GM21619 (cell line): ENCODE measurements at regions not wholly inside any gene's neighbourhood (a gene's known extent, or its start where the extent isn't known, plus 50 kb on each side); places are given as distances from the start of the nearest gene placed in this dataset.
A peak's percentile ranks its signal among the peaks of the same experiment; 100 is the strongest.

Experiments
- ATAC-seq: cut with Tn5 transposase; IDR thresholded peaks from one replicate; pipeline ENCODE4 v1.9.1; 2021; ENCODE audit not compliant: unreplicated experiment

- peak; percentile 12 for ATAC-seq
Observed at GRCh38 chr15:89400116-89400781, 65.6 kb upstream of the POLG start.

- peak; percentile 64 for ATAC-seq
Observed at GRCh38 chr15:89399238-89400115, 64.9 kb upstream of the POLG start.

DNA sequence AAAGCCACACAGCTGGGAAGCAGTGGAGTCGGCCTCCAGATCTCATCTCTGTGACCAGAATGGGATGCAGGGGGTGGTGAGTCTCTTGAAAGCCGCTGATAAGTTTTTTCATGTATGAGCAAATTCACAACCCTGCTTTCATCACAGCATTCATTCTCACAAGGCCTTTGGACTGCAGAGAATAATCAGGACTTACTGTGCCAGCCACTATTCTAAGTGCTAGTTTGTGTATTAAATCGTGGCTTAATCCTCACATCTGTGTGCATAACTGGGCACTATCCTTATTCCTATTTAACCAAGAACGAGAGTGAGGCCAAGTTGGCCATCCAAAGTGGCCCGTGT is 64.2 kb upstream of the POLG start:
- ATAC-seq, result no peak

GRCh38 chr15:89397653-89398023 is 63.0 kb upstream of the POLG start:
- ATAC-seq, result no peak

GRCh38 chr15:89396723-89397652 is 62.4 kb upstream of the POLG start:
- no peak for ATAC-seq

GRCh38 chr15:89395996-89396395 is 61.4 kb upstream of the POLG start:
- no peak for ATAC-seq

DNA sequence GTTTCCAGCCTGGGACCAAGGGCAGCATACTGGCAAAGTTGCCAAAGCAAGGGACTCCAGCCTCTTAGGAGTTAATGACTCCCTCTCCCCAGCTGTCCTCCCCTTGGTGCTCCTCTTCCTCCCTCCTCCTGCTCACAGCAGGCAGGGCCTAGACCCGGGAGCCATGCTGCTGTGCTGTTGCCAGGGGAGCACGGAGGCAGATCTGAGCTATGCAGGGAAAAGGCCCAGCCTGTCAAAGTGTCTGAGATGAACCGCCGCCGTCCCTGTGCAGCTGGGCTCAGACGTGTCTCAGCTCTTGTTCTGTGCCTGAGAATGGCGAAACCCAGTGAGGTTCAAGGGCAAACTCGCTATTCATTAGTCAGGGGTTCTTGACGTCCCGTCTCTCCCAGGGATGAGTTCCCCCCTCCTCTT is 60.8 kb upstream of the POLG start:
- no peak for ATAC-seq

DNA sequence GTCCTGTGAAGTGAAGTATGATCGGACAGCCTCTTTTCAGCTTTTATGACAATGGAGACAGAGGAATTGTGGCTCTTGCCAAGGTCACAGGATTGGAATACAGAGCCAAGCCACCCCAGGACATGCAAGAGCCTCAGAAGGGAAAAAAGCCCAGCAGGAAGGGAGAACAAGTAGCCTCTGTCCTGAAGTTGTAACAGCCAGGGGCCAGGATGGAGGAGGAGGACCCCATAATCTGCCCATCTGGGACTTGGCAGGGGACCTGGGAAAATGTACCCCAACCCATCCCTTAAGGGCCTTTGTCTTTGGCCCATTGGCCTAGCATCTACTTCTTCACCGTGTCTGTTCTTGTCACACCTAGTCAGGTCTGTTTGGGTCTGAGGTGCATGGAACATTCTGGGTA is 60.4 kb upstream of the POLG start:
- ATAC-seq, result no peak

DNA sequence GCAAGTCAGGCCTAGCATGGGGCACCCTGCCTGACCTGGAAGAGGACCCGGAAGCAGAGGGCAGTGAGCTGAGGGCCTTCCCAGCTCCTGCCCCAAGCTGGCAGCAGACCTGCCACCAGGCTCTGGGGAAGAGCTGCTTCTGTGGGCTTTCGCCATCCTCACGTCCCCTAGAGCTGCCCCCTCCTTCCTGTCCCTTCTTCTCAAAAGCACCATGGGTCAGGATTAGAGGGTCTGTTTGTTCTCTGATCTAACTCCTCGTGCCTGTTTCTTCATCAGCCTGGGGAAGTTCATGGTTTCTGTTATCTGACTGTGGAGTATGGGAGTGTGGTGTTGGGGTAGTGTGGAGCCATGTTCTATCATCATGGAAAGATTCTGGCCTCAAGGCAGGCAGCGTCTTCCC is 58.4 kb upstream of the POLG start:
- ATAC-seq, result no peak

GRCh38 chr15:89391685-89392257 is 57.1 kb upstream of the POLG start:
- no peak for ATAC-seq

DNA sequence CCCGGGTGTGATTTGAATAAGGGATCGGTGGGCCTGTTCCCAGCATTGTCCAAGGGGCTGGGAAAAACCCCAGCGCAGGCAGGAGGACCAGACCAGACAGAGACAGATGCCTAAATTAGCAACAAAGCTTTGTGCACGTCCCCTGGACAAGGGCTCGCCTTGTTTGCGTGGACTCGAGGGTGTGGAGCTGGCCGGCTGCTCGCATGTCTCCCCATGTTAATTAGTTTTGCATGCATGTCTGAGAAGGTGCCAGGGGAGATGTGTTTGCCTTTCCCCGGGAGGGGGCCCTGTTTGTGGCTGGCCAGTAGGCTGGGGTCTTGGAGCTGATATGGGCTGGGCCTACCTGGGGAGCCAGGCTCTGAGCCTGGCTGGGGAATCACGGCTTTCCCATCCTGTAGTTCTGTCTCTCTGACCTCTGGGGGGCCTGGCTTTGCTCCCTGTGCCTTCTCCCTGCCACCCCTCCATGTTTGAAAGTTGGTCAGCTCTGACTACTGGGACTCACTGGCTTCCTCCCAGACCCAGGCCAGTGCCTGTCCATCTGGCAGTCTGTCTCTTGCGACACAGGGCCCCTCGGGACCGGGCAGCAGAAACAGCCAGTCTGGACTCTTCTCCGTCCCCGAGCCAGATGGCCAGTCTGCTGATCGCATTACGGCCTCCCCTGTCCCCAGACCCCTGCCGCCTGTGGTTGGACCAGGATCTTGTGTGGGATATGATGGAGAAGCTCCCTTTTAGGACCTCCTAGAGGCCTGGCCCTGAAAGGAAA is 55.4 kb upstream of the POLG start:
- no peak for ATAC-seq

DNA sequence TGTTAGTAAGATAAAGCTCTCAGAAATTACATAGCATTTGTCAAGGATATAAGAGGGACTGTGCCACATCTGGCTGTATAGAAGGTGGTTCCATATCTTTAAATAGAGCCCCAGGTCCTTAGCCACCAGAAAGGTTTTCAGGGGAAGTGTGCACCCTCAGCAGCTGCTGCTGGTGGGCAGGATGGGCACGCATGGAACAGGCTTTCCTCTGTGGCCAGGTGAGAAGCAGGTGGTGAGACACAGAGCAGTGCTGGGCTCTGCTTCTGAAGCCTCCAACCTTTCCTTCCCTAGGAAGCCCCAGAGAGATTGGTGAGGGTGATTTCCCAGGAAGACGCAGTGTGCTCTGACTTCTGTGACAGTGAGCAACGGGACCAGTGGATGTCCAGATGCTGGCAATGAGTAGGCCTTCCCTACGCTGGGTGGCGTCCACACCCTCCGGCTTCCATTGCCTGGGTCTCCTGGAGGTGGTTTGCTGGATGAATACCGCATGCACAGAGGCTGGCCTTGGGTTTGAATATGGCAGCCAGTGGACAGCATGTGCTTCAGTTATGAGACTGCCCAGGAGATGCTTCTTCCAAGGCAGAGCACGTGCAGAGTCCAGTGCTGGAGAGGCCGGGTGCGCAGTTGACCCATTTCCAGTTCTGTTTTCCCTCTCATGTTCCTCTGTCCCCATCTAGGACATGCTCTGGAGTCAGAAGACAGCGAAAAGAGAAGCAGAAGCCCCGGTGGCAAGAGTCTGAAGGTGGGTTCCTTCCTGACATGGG is 52.7 kb upstream of the POLG start:
- ATAC-seq, result no peak

DNA sequence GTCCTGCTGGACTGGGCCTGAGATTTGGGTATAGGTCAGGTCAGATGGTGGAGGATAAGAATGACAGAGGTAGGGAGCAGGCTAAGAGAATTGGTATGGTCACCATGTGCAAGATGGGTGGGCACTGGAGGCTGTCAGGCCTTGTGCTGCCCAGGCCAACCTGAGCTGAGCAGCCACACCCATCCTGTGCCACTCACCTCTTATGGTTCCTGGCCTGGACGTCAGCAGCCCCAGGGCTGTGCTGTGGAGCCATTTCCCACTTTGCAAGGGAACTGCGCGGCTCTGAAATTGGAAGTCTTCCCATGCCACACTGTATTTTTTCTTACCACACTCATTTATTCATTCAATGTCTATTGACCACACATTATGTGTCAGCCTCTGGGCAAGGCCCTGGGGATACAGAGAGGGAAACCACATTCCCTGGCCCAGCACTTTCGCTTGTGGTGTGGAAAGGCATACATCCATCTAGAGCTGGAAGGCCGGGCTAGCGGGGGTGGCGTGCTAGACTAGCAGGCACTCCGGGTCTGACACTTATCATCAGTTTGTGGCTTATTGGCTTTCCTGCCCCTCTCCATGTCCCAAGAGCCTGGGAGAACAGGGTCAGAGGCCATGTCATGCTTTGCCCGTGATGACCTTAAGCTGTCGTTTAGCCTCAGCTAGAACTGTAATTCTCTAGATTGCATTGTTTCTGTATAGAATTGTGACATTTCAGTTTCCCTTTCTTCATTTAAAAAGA is 51.1 kb upstream of the POLG start:
- ATAC-seq, result no peak
